HG02623 (cell line): ENCODE measurements at regions not wholly inside any gene's neighbourhood (a gene's known extent, or its start where the extent isn't known, plus 50 kb on each side); places are given as distances from the start of the nearest gene placed in this dataset.

Experiments
- ATAC-seq: cut with Tn5 transposase; IDR thresholded peaks from one replicate; pipeline ENCODE4 v1.9.1; 2021; ENCODE audit warnings: moderate library complexity; ENCODE audit not compliant: unreplicated experiment

DNA sequence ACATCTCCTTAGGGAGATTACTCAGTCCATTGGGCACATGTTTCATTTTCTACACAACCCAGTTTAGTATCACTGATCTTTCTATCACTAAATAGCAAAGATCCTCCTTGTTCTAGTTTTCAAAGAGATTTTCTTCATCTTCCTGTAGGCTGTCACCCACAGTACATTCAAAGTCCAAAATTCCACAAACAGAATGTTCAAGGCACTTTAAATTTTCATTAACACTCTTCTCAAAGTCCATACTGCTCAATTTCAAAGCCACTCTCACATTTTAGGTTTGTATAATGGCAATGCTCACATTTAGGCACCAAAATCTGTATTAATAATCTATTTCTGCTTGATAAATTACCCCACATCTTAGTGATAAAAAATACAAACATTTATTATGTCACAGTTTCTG lies 152.8 kb downstream of the FSIP2 start:
- ATAC-seq = no peak

DNA sequence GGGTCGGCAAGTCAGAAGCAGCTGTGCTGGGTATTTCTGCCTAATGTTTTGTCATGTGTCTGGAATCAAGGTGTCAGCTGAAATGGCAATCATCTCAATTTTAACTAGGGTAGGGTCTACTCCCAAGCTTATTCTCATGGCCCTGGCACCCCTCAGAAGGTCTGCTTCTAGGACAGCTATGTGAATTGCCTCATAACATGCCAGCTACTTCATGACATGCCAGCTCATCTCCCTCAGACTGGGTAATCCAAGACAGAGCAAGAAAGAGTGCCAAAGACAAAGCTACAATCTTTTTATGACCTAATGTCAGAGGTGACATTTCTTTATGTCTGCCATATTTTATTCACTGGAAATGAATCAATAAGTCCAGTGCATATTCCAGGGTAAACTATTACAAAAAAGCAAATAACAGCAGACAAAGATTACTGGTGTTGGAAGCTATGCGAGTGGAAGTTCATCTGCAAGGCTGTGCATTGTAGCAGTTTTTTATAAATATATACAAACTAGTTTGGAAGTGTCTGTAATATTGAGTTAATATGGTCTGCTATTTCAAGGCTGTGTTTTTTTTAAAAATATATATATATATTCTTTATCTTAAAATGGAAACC lies 153.3 kb downstream of the FSIP2 start:
- no peak for ATAC-seq

- ATAC-seq = no peak
Measured at GRCh38 chr2:185892484-185892883, 153.9 kb downstream of the FSIP2 start.

- ATAC-seq = no peak
Measured at GRCh38 chr2:185894223-185894622, 155.6 kb downstream of the FSIP2 start.

- ATAC-seq = no peak
Measured at GRCh38 chr2:185895828-185896693, 157.5 kb downstream of the FSIP2 start.

DNA sequence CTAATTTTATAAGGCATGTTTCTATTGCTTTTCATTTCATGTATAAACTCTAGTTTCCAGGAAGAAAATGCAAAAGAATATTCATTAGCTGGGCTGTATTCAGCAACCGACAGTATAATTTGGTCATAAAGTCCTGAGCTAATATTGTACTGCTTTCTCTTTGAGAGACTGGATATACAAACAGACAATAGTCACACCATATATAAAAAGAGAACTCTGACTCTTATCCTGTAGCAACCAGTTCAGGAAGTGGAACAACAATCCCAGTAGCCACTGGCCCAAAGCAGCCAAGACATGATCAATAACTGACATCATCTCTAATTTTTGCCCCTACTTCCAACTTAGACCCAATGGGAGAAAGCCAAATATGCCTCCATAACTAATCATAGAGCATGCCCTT lies 160.8 kb downstream of the FSIP2 start:
- no peak for ATAC-seq

- ATAC-seq = no peak
Measured at GRCh38 chr2:185919155-185919554, 180.6 kb downstream of the FSIP2 start.

GRCh38 chr2:185921048-185921756 lies 182.6 kb downstream of the FSIP2 start:
- ATAC-seq = no peak

- no peak for ATAC-seq
Measured at GRCh38 chr2:185934232-185934631, 195.6 kb downstream of the FSIP2 start.

DNA sequence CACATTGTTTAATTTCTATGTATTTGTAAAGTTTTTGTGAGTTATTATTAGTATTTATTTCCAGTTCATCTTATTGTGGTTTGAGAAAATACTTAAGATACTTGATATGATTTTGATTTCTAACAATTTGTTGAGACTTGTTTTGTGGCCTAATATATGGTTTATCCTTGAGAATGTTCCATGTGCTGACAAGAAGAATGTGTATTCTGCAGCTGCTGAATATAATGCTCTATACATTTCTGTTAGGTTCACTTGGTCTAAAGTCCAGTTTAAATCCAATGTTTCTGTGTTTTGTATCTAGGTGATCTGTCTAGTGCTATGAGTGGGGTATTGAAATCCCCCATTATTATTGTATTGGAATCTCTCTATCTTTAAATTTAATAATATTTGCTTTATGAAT lies 201.3 kb downstream of the FSIP2 start:
- no peak for ATAC-seq

DNA sequence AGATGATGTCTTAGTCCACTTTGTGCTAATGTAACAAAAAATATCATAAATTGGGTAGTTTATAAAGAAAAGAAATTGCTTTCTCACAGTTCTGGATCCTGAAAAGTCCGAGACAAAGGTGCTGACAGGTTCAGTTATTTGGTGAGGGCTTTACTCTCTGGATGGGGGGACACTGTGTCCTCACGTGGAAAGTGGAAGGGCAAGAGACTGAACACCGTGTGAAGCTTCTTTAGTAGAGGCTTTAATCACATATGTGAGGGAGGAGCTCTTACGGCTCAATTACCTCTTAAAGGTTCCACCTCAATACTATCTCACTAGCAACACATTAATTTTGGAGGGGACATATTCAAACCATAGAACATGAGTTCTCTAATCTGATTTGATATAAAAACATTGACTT lies 204.3 kb downstream of the FSIP2 start:
- ATAC-seq = no peak

GRCh38 chr2:185947722-185948121 lies 209.1 kb downstream of the FSIP2 start:
- ATAC-seq = no peak

- no peak for ATAC-seq
Measured at GRCh38 chr2:185952100-185952499, 213.5 kb downstream of the FSIP2 start.

DNA sequence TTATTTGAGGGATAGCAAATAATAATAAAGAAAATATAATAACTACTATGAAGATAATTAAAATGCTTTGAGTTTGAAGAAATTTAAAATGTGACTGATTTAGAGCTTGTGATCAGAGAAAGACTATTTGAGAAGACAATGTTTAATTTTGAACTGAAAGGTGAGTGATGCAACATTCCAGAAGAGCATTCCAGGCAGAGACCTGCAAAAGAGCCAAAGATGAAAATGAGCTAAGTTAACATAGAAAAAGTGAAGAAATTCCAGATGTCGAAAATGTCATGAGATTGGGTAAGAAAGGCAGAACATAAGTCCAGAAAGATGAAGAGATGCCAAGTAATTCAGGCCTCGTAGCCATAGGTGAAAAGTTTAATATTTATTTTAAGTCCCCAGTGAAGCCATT lies 215.8 kb downstream of the FSIP2 start:
- ATAC-seq = no peak

DNA sequence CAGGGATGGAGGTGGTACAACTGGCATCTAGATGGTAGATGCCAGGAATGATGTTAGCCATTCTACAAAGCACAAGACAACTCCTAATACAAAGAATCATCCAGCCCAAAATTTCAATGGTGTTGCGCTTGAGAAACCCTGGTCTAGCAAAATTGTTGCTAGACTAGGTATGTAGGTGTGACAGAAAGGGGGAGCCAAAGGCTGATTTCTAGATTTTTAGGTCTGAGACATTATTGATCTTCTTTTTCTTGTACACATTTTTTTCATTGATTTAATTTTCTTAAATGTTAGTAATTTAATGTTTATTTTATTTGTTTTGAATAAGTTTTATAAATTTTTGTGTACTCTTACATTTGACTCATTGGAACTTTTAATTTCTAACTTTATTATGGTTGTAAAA lies 216.4 kb downstream of the FSIP2 start:
- ATAC-seq = no peak

DNA sequence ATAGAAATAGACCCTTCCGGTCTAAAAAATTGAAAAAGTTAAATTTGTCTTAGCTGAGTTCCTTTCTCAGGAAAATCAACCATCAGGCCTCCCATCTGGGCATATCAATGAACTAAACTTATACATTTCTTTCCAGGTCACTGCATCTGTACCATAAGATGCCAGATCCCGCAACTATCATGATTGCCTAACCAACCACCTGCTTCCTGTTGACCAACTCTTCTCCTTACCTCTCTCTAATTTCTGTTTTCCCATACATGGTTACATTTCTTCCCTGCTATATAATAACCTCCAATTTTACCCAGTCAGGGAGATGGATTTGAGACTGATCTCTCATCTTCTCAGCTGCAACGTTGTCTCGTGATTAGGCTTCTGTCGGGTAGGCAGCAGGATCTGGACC lies 228.7 kb downstream of the FSIP2 start:
- ATAC-seq = no peak

- no peak for ATAC-seq
Measured at GRCh38 chr2:185970148-185970852, 231.7 kb downstream of the FSIP2 start.

DNA sequence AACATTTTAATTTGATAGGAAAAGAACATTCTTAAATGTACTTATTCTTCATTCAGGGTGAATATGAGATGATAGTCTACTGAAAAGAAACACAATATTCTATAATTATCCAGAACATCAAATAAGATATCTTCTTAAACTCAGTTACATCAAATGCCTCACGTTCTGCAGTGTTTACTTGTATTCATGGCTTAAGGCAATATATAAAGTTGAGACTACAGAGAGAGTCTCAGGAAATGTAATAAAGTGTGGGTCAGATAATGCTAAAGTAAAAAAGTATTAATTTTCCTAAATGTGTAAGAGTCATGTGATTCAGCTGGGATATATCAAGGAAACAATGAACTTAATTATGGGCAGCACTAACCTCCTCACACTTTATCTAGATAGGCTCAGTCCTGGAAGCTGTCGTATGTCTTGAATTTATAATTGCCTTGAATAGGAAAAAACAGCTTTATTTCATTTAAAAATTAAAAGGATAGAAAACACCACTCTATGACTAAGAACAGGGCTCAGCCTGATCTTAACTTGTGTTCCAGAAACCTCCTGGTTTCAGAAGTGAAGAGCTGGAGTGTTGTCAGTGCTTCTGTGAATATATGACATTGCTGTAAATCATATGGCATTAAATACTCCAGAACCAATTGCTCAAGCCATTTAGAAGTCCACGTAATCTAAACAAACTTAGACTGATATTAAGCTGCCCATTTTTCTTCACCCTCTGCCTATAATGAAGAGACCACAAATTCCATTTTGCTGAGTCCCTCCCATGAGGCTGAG lies 240.2 kb downstream of the FSIP2 start:
- no peak for ATAC-seq

- no peak for ATAC-seq
Measured at GRCh38 chr2:185979546-185980071, 241.0 kb downstream of the FSIP2 start.

GRCh38 chr2:185980944-185981343 lies 242.3 kb downstream of the FSIP2 start:
- no peak for ATAC-seq
